WERI-Rb-1 (cell line): ENCODE measurements at regions not wholly inside any gene's neighbourhood (a gene's known extent, or its start where the extent isn't known, plus 50 kb on each side); places are given as distances from the start of the nearest gene placed in this dataset.

Experiments used
- DNase-seq: peaks from one replicate; pipeline ENCODE4 v3.0.0-alpha.2; 2020
- H3K27ac ChIP-seq: fragments of 250-450 bp; sonication (Bioruptor Pico); 2 replicates; pipeline ENCODE4 v1.5.1; 2020; ENCODE audit warnings: mild to moderate bottlenecking, moderate library complexity
- H3K27me3 ChIP-seq: fragments of 250-450 bp; sonication (Bioruptor Pico); 2 replicates; pipeline ENCODE4 v1.5.1; 2021; ENCODE audit warnings: mild to moderate bottlenecking, low read depth, moderate library complexity; ENCODE audit not compliant: insufficient read depth, severe bottlenecking
- H3K36me3 ChIP-seq: fragments of 250-450 bp; sonication (Bioruptor Pico); 2 replicates; pipeline ENCODE4 v1.5.1; 2020; ENCODE audit warnings: mild to moderate bottlenecking, moderate library complexity
- H3K4me3 ChIP-seq: 2 replicates; pipeline ENCODE4 v1.5.1; 2011; ENCODE audit warnings: low read depth, mild to moderate bottlenecking, control low read depth, low read length
- H3K9me3 ChIP-seq: fragments of 250-450 bp; sonication (Bioruptor Pico); 2 replicates; pipeline ENCODE4 v1.5.1; 2021; ENCODE audit warnings: mild to moderate bottlenecking, moderate library complexity; ENCODE audit not compliant: severe bottlenecking
- CTCF ChIP-seq: IDR thresholded peaks from 2 replicates; pipeline ENCODE4 v1.5.1; 2011; ENCODE audit warnings: low read depth, mild to moderate bottlenecking, control low read depth, inconsistent platforms, low read length

DNA sequence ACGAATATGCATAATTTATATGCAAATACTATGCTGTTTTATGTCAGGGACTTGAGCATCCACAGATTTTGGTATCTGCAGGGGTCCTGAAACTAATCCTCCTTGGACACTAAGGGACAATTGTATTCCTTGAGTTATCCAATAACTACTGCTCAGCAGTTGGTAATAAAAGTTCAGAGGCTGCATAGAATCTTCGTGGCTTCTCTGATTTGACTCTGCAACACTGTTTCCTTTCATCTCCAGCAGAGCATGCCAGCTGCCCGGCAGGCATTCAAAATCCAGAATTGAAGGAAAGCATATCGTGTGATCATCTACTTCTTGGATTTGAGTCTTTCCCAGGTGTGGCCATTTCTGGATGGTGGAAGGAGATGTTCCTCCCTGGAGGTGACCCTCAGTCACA lies 64.5 kb upstream of the MRI1 start:
- no peak overlapping the region for H3K4me3 ChIP-seq
- no peak overlapping the region for H3K27ac ChIP-seq
- peaks cover 3% of the 10 kb centered on the region for H3K9me3 ChIP-seq
- no peaks in the 10 kb centered on the region for H3K36me3 ChIP-seq
- no peak for TF ChIP-seq CTCF
- H3K27me3 ChIP-seq: peaks cover 25% of the 10 kb centered on the region
- DNase-seq: no peak

DNA sequence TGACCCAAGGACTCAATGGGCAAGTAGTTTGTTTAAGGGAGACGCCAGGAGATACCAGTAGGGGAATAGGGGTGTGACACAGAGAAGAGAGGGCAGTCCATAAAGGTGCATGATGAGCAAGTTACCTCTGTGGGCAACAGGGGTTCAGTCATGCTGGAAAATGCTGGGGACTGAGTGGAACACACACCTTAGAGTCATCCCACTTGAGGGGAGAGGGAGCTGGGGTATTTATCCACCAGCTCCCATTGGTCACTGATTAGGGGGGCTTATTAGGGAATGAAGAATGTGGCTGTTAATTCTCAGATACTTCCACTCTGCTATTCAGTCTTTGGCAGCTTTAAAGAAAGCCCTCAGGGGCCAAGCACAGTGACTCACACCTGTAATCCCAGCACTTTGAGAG lies 67.5 kb upstream of the MRI1 start:
- Histone ChIP-seq H3K27ac (no peak overlapping the region), H3K4me3 (no peak overlapping the region), H3K27me3 (peaks cover 41% of the 10 kb centered on the region), H3K9me3 (peaks cover 3% of the 10 kb centered on the region), H3K36me3 (no peaks in the 10 kb centered on the region)
- DNase-seq: no peak
- no peak for TF ChIP-seq CTCF

DNA sequence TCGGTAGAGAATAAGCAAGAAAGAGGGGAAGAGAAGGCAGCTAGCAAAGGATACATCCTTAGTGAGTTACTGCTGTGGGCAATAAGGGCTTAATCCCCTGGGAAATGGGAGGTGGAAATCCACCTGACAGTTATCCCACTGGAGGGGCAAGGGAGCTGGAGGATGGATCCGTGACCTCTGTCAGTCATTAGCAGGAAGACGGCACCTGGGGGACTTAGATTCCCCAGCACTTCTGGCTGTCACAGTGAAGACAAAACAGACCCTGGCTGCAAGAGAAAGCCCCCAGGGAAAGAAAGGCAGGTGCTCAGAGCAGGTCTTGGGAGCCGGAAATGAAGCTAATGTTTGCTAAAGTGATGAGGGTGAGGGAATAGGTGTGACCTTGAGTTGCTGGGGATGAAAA lies 70.4 kb upstream of the MRI1 start:
- no peaks in the 10 kb centered on the region for H3K9me3 ChIP-seq
- no peak for DNase-seq
- no peak overlapping the region for H3K27ac ChIP-seq
- H3K4me3 ChIP-seq: no peak overlapping the region
- H3K36me3 ChIP-seq: no peaks in the 10 kb centered on the region
- H3K27me3 ChIP-seq: peaks cover 54% of the 10 kb centered on the region
- no peak for TF ChIP-seq CTCF

- Histone ChIP-seq H3K4me3 (no peak overlapping the region), H3K36me3 (no peaks in the 10 kb centered on the region), H3K27me3 (peaks cover 62% of the 10 kb centered on the region), H3K9me3 (no peaks in the 10 kb centered on the region), H3K27ac (no peak overlapping the region)
- DNase-seq: no peak
- no peak for TF ChIP-seq CTCF
Measured at GRCh38 chr19:13691569-13692435, 72.5 kb upstream of the MRI1 start.

DNA sequence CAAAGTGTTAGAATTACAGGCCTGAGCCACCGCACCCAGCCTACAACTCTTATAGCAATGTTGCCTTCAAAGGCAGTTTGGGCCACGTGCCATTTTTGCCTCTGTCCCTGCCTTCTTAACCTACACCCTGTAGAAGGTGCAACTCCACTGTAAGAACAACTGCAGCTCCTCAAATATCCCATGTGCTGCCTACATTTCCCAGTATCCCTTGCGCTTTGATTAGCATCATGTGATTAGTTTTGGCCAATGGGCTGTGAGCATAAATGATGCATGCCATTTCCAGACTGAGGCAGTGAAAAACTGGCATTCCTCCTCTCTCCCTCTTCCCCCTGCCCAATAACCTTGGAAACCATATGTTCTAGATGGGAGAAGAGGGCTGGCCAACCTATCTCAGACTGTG lies 75.2 kb upstream of the MRI1 start:
- no peaks in the 10 kb centered on the region for H3K9me3 ChIP-seq
- TF ChIP-seq CTCF: no peak
- peaks cover 66% of the 10 kb centered on the region for H3K27me3 ChIP-seq
- no peak for DNase-seq
- no peaks in the 10 kb centered on the region for H3K36me3 ChIP-seq
- H3K4me3 ChIP-seq: no peak overlapping the region
- no peak overlapping the region for H3K27ac ChIP-seq

DNA sequence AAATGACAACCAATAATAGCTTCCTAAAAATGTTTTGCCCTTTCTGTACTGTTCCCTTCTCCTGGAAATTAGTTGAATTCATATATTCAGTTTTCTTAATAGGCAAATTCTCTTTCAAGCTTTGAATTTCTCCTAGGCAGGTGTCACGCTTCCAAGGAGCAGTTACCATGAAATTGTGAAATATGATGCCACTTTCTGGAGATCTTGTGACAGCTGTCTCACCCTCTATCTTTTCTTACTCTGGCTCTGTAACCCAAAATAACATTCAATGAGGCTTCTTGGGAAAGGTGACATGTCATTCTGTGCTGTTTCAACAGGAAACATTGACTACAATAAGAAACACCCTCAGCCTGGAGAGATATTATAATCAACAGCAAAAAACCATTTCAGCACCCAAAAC lies 80.3 kb upstream of the MRI1 start:
- H3K9me3 ChIP-seq: peaks cover 9% of the 10 kb centered on the region
- no peaks in the 10 kb centered on the region for H3K36me3 ChIP-seq
- DNase-seq: no peak
- peaks cover 52% of the 10 kb centered on the region for H3K27me3 ChIP-seq
- H3K27ac ChIP-seq: no peak overlapping the region
- no peak overlapping the region for H3K4me3 ChIP-seq
- no peak for TF ChIP-seq CTCF
